SK-N-SH (cell line): ENCODE measurements at regions not wholly inside any gene's neighbourhood (a gene's known extent, or its start where the extent isn't known, plus 50 kb on each side); places are given as distances from the start of the nearest gene placed in this dataset.
A peak's percentile ranks its signal among the peaks of the same experiment; 100 is the strongest.

ENCODE experiments used
- CTCF ChIA-PET: fragments of 300-600, 350-600 bp; formaldehyde crosslinking; extraction: SDS; loops from one replicate; lab custom pipeline; 2021; lab: Yijun Ruan, JAX
- POLR2A ChIA-PET: fragments of 350-600 bp; sonication (Branson Sonifier 250); formaldehyde crosslinking; extraction: SDS; loops from one replicate; lab custom pipeline; 2020; ENCODE audit warnings: antibody characterized with exemption, inconsistent platforms; lab: Yijun Ruan, JAX
- DNase-seq: peaks from one replicate; pipeline ENCODE4 v3.0.0; 2012
- H2AFZ ChIP-seq: fragments of 200-600 bp; sonication (generic); 2 replicates; pipeline ENCODE4 v1.8.1; 2016; ENCODE audit warnings: antibody characterized with exemption, mild to moderate bottlenecking, low read depth
- H3F3A ChIP-seq: fragments of 200-600 bp; sonication (generic); replicated peaks from 2 replicates; pipeline ENCODE3; 2016; ENCODE audit warnings: antibody characterized with exemption, mild to moderate bottlenecking; ENCODE audit not compliant: insufficient read depth
- H3K27ac ChIP-seq, 2 experiments: fragments of 200-500 bp in 1 of 2; fragments of 200-600 bp in 1 of 2; sonication (Bioruptor generic) in 1 of 2; sonication (generic), shearing (Covaris generic) in 1 of 2; 2 replicates each; pipeline versions ENCODE4 v1.5.1 to v1.6.1; 2014 to 2016; ENCODE audit warnings: low read depth in 2 of 2, inconsistent platforms in 1 of 2, low read length in 1 of 2, mild to moderate bottlenecking in 1 of 2, mixed read lengths in 1 of 2
- H3K27me3 ChIP-seq: fragments of 200-600 bp; sonication (generic), shearing (Covaris generic); 2 replicates; pipeline ENCODE4 v1.6.1; 2016; ENCODE audit warnings: mixed run types; ENCODE audit not compliant: insufficient read depth
- H3K36me3 ChIP-seq, 2 experiments: fragments of 200-500 bp in 1 of 2; fragments of 200-600 bp in 1 of 2; sonication (Bioruptor generic) in 1 of 2; sonication (generic) in 1 of 2; replicated peaks in 1 of 2; 2 replicates each; pipeline versions ENCODE3 to v1.5.1; 2014 to 2016; ENCODE audit warnings: low read length in 1 of 2, mild to moderate bottlenecking in 1 of 2; ENCODE audit not compliant: insufficient read depth in 2 of 2, control insufficient read depth in 1 of 2
- H3K4me1 ChIP-seq, 2 experiments: fragments of 200-500 bp in 1 of 2; fragments of 200-600 bp in 1 of 2; sonication (Bioruptor generic) in 1 of 2; sonication (generic), shearing (Covaris generic) in 1 of 2; 2 replicates each; pipeline versions ENCODE4 v1.5.1 to v1.6.1; 2014 to 2016; ENCODE audit warnings: low read depth in 1 of 2, low read length in 1 of 2, mixed run types in 1 of 2; ENCODE audit not compliant: insufficient read depth in 2 of 2, control insufficient read depth in 1 of 2
- H3K4me2 ChIP-seq: fragments of 200-600 bp; sonication (generic), shearing (Covaris generic); 2 replicates; pipeline ENCODE4 v1.6.1; 2017; ENCODE audit warnings: mixed run types
- H3K4me3 ChIP-seq, 2 experiments: fragments of 200-500 bp in 1 of 2; fragments of 200-600 bp in 1 of 2; sonication (Bioruptor generic) in 1 of 2; sonication (generic), shearing (Covaris generic) in 1 of 2; 2 replicates each; pipeline versions ENCODE4 v1.5.1 to v1.8.1; 2014 to 2016; ENCODE audit warnings: low read depth in 2 of 2, inconsistent platforms in 1 of 2, low read length in 1 of 2, mild to moderate bottlenecking in 1 of 2, mixed read lengths in 1 of 2, moderate library complexity in 1 of 2
- H3K79me2 ChIP-seq: fragments of 200-600 bp; sonication (generic); 2 replicates; pipeline ENCODE4 v1.8.1; 2017; ENCODE audit warnings: mild to moderate bottlenecking; ENCODE audit not compliant: insufficient read depth
- H3K9ac ChIP-seq: fragments of 200-600 bp; sonication (generic); 2 replicates; pipeline ENCODE4 v1.6.1; 2017; ENCODE audit warnings: mixed run types
- H3K9me2 ChIP-seq: fragments of 200-600 bp; sonication (generic); 2 replicates; pipeline ENCODE4 v1.6.1; 2017; ENCODE audit warnings: mixed run types
- H3K9me3 ChIP-seq: fragments of 200-600 bp; sonication (generic); 2 replicates; pipeline ENCODE4 v1.6.1; 2017; ENCODE audit warnings: mixed run types, mild to moderate bottlenecking, moderate library complexity
- H4K20me1 ChIP-seq: fragments of 200-600 bp; sonication (generic); 2 replicates; pipeline ENCODE4 v1.6.1; 2017; ENCODE audit warnings: mild to moderate bottlenecking, mixed run types; ENCODE audit not compliant: insufficient read depth
- CHD2 ChIP-seq: fragments of 150-350 bp; IDR thresholded peaks from 2 replicates; pipeline ENCODE4 v1.6.1; 2018; ENCODE audit warnings: low read length; ENCODE audit not compliant: partially characterized antibody
- EZH2phosphoT487 ChIP-seq: fragments of 200-600 bp; sonication (generic); IDR thresholded peaks from 2 replicates; pipeline ENCODE4 v1.6.1; 2017; ENCODE audit warnings: low read depth, mixed run types, mild to moderate bottlenecking, antibody characterized with exemption, moderate library complexity, borderline replicate concordance
- FOSL2 ChIP-seq: IDR thresholded peaks from 2 replicates; pipeline ENCODE4 v1.4.0; 2012; ENCODE audit warnings: low read depth, mild to moderate bottlenecking, moderate library complexity, borderline replicate concordance
- FOXJ3 ChIP-seq: sonication (generic); formaldehyde crosslinking; IDR thresholded peaks from 2 replicates; pipeline ENCODE4 v1.5.1; 2020; ENCODE audit warnings: mild to moderate bottlenecking, missing genetic modification reagents
- FOXM1 ChIP-seq: IDR thresholded peaks from 2 replicates; pipeline ENCODE4 v1.4.0; 2012; ENCODE audit warnings: low read depth, mild to moderate bottlenecking
- GABPA ChIP-seq: IDR thresholded peaks from 2 replicates; pipeline ENCODE4 v1.4.0; 2012; ENCODE audit warnings: low read depth, mild to moderate bottlenecking
- MEF2A ChIP-seq: IDR thresholded peaks from 2 replicates; pipeline ENCODE4 v1.4.0; 2012; ENCODE audit warnings: low read depth, borderline replicate concordance
- MXI1 ChIP-seq: IDR thresholded peaks from 2 replicates; pipeline ENCODE4 v1.6.1; 2012; ENCODE audit warnings: mild to moderate bottlenecking, low read depth, low read length, improper control_type of control experiment
- NFIC ChIP-seq: IDR thresholded peaks from 2 replicates; pipeline ENCODE4 v1.4.0; 2012; ENCODE audit warnings: borderline replicate concordance
- NRF1 ChIP-seq: IDR thresholded peaks from 2 replicates; pipeline ENCODE4 v1.6.1; 2012; ENCODE audit warnings: low read depth, mild to moderate bottlenecking, low read length
- SIN3A ChIP-seq: IDR thresholded peaks from 2 replicates; pipeline ENCODE4 v1.6.1; 2012; ENCODE audit warnings: low read depth, mild to moderate bottlenecking, low read length, moderate library complexity, borderline replicate concordance
- SMC3 ChIP-seq: IDR thresholded peaks from 2 replicates; pipeline ENCODE4 v1.6.1; 2012; ENCODE audit warnings: low read depth, low read length, improper control_type of control experiment
- TAF1 ChIP-seq: IDR thresholded peaks from 2 replicates; pipeline ENCODE4 v1.6.1; 2012; ENCODE audit warnings: low read depth, mild to moderate bottlenecking, low read length, moderate library complexity, borderline replicate concordance
- TCF12 ChIP-seq: IDR thresholded peaks from 2 replicates; pipeline ENCODE4 v1.4.0; 2012
- YY1 ChIP-seq: IDR thresholded peaks from 2 replicates; pipeline ENCODE4 v1.4.0; 2012; ENCODE audit warnings: low read depth, mild to moderate bottlenecking
- WGBS: methylation state at CpG from one replicate; pipeline ENCODE4 v1.1.6; 2017; ENCODE audit warnings: low lambda C conversion rate; 5-methylcytosine and 5-hydroxymethylcytosine counted together
- TF ChIP-seq, protein P1 (sequence below): fragments of 150-350 bp; IDR thresholded peaks from 2 replicates; pipeline ENCODE4 v1.6.1; 2016; ENCODE audit warnings: mild to moderate bottlenecking, low read depth, low read length
- TF ChIP-seq, protein P2 (sequence below): IDR thresholded peaks from 2 replicates; pipeline ENCODE4 v1.4.0; 2012; ENCODE audit warnings: low read depth, borderline replicate concordance
- TF ChIP-seq, protein P3 (sequence below): fragments of 150-350 bp; IDR thresholded peaks from 2 replicates; pipeline ENCODE4 v1.6.1; 2017; ENCODE audit warnings: antibody characterized with exemption, low read length, low read depth, borderline replicate concordance
- TF ChIP-seq, protein P4 (sequence below): IDR thresholded peaks from 2 replicates; pipeline ENCODE4; 2012

DNA sequence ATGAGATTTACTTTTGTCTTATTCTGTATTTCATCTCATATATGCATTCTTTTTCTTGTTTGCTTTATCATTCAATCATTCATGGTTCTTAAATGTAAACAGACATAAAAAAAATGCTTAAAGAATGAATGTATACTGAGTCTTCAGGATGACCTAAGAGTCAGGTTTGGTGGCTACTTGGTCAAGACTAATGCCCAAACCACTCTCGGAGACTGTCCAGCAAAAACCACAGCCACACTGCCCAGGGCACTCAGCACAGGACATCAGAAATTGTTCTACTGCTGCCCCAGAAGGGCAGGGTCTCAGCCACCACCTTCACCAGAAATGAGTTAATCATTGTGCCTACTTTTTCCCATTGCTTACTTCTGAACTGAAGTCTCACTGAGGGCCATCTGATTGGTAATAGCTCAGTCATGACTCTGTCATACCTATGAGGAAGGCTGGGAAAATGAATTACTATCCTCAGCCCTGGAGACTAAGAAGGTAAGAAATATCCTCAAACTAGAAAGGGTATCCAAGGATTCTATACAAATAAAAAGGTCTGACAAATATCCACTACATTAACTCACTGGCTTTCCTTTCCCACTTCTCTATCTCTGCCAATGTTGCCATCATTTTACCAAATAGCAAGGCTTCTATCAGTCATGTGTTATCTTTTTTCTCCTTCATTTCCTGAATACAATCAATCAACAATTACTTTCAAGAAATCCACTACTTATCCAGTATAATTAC lies 236.1 kb downstream of the CETN3 start:
- Histone ChIP-seq H2AFZ (no peak overlapping the region), H3K79me2 (no peaks in the 10 kb centered on the region), H3F3A (no peaks in the 10 kb centered on the region), H3K27me3 (no peaks in the 10 kb centered on the region), H4K20me1 (no peaks in the 10 kb centered on the region), H3K4me2 (no peak overlapping the region), H3K9me2 (no peaks in the 10 kb centered on the region), H3K27ac (no peak overlapping the region), H3K9ac (no peak overlapping the region), H3K4me3 (no peak overlapping the region), H3K36me3 (no peaks in the 10 kb centered on the region), H3K9me3 (no peaks in the 10 kb centered on the region), H3K4me1 (peaks cover 0 to 31% of the 10 kb centered on the region in 2 experiments; a peak in 2 of 4 replicates)
- TF ChIP-seq YY1, result no peak
- no peak for TF ChIP-seq MXI1
- TF ChIP-seq NFIC, result no peak
- TF ChIP-seq, protein P1, sequence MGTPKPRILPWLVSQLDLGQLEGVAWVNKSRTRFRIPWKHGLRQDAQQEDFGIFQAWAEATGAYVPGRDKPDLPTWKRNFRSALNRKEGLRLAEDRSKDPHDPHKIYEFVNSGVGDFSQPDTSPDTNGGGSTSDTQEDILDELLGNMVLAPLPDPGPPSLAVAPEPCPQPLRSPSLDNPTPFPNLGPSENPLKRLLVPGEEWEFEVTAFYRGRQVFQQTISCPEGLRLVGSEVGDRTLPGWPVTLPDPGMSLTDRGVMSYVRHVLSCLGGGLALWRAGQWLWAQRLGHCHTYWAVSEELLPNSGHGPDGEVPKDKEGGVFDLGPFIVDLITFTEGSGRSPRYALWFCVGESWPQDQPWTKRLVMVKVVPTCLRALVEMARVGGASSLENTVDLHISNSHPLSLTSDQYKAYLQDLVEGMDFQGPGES, result no peak
- no peak for TF ChIP-seq FOXM1
- no peak for TF ChIP-seq FOXJ3 (CRISPR knock-in tag)
- TF ChIP-seq, protein P2, sequence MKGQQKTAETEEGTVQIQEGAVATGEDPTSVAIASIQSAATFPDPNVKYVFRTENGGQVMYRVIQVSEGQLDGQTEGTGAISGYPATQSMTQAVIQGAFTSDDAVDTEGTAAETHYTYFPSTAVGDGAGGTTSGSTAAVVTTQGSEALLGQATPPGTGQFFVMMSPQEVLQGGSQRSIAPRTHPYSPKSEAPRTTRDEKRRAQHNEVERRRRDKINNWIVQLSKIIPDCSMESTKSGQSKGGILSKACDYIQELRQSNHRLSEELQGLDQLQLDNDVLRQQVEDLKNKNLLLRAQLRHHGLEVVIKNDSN, result no peak
- no peak for TF ChIP-seq SMC3
- TF ChIP-seq SIN3A, result no peak
- TF ChIP-seq TAF1, result no peak
- DNase-seq, result no peak
- CTCF ChIA-PET, result no interaction called here
- POLR2A ChIA-PET, result no interaction called here
- whole genome bisulfite sequencing, result 71% methylated on average over 1 of the region's 1 CpG

DNA sequence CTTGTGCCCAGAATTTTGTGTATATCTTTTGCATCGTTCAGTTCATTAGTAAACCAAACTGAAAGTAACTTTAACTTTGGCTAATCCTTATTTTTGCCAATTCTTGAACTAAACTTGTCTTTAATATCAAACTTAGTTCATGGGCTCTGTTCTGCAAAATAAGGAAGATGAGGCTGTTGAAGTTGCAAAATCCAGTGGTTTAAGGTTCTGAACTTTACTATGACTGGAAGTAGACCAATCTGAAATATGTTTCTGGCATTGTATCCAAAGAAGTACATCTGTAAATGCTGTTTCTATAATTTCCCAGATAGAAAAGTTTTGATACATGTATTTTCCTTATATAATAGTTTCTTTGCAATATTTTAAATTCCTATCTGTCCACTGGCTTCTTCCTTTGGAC lies 238.1 kb downstream of the CETN3 start:
- 0% methylated on average over 1 of the region's 1 CpG for WGBS
- Histone ChIP-seq H3K79me2 (no peaks in the 10 kb centered on the region), H3K4me2 (no peak overlapping the region), H3F3A (no peaks in the 10 kb centered on the region), H4K20me1 (no peaks in the 10 kb centered on the region), H3K4me3 (no peak overlapping the region), H3K27me3 (no peaks in the 10 kb centered on the region), H3K4me1 (peaks cover 0 to 32% of the 10 kb centered on the region in 2 experiments; a peak in 2 of 4 replicates), H2AFZ (no peak overlapping the region), H3K27ac (peak overlapping the region in 1 of 2 experiments; percentile 98; a peak in 2 of 4 replicates), H3K36me3 (no peaks in the 10 kb centered on the region), H3K9ac (no peak overlapping the region), H3K9me2 (no peaks in the 10 kb centered on the region), H3K9me3 (no peaks in the 10 kb centered on the region)
- ChIA-PET CTCF (interaction anchor here (2.5 kb wide), 1 partner anchor 1442 kb away, joined by 9 read pairs; no protein-coding TSS in a partner anchor), POLR2A (no interaction called here)
- DNase-seq, result no peak
- TF ChIP-seq NRF1, result no peak
- no peak for TF ChIP-seq SMC3
- no peak for TF ChIP-seq EZH2phosphoT487
- no peak for TF ChIP-seq CHD2
- TF ChIP-seq, protein P3, sequence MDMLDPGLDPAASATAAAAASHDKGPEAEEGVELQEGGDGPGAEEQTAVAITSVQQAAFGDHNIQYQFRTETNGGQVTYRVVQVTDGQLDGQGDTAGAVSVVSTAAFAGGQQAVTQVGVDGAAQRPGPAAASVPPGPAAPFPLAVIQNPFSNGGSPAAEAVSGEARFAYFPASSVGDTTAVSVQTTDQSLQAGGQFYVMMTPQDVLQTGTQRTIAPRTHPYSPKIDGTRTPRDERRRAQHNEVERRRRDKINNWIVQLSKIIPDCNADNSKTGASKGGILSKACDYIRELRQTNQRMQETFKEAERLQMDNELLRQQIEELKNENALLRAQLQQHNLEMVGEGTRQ, result no peak
- no peak for TF ChIP-seq FOXJ3 (CRISPR knock-in tag)
- no peak for TF ChIP-seq MEF2A
- no peak for TF ChIP-seq TAF1
- TF ChIP-seq FOSL2, result no peak
- no peak for TF ChIP-seq FOXM1
- TF ChIP-seq, protein P4, sequence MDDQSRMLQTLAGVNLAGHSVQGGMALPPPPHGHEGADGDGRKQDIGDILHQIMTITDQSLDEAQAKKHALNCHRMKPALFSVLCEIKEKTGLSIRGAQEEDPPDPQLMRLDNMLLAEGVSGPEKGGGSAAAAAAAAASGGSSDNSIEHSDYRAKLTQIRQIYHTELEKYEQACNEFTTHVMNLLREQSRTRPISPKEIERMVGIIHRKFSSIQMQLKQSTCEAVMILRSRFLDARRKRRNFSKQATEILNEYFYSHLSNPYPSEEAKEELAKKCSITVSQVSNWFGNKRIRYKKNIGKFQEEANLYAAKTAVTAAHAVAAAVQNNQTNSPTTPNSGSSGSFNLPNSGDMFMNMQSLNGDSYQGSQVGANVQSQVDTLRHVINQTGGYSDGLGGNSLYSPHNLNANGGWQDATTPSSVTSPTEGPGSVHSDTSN, result no peak
- TF ChIP-seq YY1, result no peak
- no peak for TF ChIP-seq TCF12
- no peak for TF ChIP-seq GABPA
